Sciatic nerve (tissue), 2 donors: ENCODE measurements at regions not wholly inside any gene's neighbourhood (a gene's known extent, or its start where the extent isn't known, plus 50 kb on each side); places are given as distances from the start of the nearest gene placed in this dataset.

ENCODE experiments used
- ATAC-seq: fragments of 200-7000 bp; cut with Tn5 transposase; one replicate; pipeline ENCODE4 v1.9.1; 2020; ENCODE audit warnings: mild to moderate bottlenecking, moderate library complexity
- DNase-seq: peaks from one replicate; pipeline ENCODE4 v3.0.0-alpha.2; 2020; ENCODE audit warnings: low spot score
- intact Hi-C: fragments of 100-400 bp; cut with DNase I; formaldehyde crosslinking; loops from one replicate; pipeline ENCODE4 v1.14.2; 2022
- donor health status: DM: no; HTN: no; CAD: no.
- donor health status: DM: no; HTN: no; CAD: no.

DNA sequence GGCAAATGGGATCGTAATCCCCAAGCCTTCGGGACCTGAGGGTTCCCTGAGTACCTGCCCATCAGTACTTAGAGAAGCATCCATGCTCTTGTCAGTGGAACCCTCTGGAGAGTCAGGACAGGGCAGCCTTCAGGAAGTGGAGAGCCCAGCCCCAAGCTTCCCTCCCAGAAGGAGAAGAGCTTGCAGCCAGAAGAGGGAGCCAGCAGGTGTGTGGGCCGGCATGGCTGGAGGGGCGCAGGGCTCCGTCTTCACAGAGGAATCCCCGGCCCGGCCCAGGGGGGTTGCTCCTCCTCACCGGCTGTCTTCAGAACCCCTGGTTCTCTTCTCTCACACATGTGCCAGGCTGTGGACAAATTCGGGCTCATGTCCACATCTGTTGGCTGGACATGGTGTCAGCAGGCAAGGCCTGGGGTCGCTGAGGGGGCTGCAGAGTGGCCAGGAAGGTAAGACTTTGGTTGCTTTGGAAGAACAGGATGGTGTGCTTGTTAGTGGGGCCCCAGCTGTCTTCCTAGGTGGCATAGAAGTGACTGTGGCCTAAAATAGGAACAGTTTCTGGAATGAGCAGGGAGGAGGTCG lies 58.9 kb upstream of the RXRA start:
- ATAC-seq (no peak), DNase-seq (no peak)
- intact Hi-C loops: no loop called here

DNA sequence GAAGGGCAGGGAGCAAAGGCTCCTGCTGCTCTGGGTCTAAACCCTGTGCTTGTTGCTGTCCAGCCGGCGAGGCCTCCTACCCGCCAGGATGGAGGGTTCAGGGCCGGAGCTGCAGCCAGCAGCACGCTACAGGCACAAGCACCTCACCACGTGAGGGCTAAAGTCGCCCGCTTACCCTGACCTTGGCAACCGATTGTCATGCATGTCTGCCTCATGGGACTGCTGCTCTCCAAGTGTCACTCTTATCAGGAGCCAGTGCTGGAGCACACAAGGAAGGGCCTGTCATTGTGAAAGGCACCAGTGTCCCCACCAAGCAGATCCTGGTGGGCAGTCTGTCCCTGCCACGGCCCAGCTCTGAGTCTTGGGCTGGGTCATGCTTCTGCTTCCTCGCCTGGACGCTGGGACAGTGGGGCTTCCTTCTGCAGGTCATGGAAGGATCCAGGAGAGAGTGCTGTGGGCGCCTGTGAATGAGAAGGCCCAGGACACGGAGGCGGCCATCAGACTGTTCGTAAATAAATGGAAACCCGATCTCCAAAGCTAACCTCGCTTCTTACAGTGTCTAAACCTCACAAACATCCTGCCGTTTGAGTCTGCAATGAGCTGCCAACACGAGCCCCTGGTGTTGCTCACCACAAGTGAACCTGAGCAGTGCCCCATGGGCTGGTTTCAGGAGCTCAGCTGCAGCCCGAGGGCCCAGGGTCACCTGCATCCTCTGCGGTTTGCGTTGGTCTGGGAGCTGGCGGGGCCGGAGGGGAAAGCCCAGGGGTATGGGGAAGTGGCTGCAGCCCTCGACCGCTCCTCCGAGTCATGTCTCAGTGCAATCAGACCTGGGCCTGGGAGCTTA lies 58.2 kb upstream of the RXRA start:
- DNase-seq (no peak), ATAC-seq (peak; percentile 32)
- intact Hi-C loops: no loop called here

DNA sequence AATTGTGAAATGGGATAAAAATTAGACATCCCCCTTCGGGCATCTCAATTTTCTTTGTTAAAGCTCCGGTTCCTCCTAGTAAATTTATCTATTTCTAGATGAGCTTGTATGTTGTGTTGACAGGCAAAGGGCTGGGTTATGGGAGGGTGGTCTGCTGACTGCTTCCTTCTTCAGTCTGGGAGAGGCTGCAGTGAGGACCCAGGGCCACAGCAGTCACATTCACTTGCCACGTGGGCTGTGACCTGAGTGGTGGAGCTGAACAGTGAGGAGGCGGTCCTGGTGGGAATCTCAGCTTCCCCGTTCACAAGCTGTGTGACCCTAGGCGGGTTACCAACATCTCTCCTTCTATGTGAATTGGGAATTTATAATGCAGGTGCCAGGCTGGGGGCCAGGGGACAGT lies 57.5 kb upstream of the RXRA start:
- DNase-seq: no peak
- intact Hi-C loops: no loop called here
- no peak for ATAC-seq

DNA sequence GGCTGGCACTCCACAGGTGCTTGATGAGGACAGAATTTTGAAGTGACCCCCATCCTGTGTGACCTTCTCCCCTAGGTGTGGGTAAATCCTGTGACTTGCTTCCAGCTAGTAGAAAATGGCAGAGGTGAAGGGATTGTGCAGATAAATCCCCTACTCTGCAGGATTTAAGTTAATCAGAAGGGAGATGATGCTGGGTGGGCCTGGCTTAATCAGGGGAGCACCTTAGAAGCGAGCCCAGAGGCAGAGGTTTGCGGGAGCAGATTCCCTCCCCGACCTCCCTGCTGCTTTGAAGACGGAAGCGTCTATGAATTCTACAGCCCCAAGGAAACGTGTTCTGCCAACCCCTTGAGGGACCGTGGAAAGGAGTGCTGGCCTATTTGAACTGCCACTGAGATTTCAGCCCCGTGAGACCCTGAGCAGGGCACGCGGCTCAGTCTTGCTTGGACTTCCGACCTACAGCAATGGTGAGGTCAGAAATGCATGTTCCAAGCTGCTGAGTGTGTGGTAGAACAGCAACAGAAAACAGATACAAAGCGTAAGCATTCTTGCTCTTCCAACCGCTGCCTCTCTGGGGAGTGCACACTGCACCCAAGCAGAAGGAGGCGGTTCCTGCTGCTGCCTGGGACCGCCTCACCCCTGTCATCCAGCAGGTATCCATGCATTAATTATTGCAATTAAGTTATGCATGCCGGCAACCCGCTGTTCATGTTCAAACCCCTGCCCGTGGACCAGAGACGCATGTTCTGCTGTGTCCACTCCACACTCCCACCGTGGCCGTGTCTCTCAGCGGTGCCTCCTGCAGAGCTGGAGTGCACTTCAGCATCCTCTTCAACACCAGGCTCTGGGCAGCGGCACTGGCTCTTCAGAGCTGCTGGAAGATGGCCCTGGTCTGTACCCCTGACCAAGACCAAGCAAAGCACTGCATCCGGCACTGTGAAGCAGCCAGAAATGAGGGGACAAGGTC lies 54.6 kb upstream of the RXRA start:
- intact Hi-C loops: no loop called here
- DNase-seq (no peak), ATAC-seq (no peak)

DNA sequence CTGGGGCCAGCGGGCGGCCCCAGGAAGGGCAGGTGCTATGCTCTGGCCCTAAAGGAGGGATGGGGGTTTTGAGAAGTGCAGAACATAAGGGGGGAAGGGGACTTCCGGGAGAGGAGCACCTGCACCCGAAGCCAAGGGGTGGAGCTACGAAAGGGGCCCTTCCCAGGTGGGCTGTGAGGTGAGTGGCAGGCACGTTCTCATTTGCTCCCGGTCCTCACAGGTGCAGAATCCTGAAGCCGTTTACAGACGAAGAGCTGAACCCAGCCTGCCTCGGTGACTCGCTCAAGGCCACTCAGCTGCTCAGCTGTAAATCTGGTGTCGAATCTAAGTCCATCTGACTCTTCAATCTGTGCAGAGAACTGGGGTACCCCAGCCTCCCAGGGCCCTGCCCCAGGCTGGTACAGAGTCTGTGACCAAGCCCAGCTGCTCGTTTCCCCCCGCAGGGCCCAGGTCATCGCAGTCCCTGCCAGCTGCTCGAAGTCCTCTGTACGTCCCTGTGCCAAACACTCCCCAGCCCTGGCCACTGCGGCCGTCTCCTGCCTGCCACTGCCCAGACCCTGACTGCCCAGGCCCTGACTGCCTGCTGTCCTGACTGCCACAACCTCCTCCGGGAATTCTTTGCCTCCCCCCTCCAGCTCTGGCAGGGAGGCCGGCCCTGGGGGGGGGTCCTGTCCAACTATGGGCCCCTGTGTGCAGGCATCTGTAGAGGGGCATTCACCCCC lies 53.8 kb upstream of the RXRA start:
- DNase-seq (no peak), ATAC-seq (no peak)
- intact Hi-C loops: no loop called here

DNA sequence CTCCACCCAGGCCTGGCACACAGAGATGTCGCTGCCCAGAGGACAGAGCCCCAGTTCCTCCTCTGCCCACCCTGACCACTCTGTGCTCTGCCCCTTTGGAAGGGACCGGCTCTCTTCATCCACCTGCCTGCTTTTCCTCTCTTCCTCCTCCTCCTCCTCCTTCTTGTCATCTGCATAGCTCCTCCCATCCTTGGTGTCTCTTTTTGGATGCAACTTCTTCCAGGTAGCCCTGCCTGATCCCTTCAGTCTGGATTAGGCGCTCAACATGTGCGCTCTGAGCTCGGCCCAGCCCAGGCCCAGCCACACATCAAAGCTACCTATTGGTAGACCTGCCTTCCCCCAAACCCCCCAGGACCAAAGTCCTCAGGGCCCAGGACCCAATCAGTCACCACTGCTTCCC lies 52.6 kb upstream of the RXRA start:
- no peak for ATAC-seq
- intact Hi-C loops: no loop called here
- no peak for DNase-seq

DNA sequence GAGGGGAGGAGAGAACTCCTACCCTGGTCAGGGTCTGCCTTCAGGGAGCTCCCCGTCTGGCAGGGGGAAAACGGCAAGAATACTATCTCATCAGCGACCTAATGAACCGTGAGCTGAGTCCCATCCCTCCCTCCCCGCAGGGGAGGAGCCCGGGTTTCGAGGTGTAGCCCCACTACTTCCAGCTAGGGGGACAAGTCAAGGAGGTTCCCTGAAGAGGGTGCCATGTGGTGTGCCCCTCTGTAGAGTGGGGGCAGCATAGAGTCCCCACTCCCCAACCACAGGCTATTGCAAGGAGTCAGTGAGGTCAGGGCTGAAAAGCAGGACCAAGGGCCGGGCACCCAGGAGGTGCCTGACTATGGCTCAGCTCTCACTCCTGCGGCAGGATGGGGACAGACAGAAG lies 50.9 kb upstream of the RXRA start:
- intact Hi-C loops: no loop called here
- DNase-seq (no peak), ATAC-seq (no peak)

DNA sequence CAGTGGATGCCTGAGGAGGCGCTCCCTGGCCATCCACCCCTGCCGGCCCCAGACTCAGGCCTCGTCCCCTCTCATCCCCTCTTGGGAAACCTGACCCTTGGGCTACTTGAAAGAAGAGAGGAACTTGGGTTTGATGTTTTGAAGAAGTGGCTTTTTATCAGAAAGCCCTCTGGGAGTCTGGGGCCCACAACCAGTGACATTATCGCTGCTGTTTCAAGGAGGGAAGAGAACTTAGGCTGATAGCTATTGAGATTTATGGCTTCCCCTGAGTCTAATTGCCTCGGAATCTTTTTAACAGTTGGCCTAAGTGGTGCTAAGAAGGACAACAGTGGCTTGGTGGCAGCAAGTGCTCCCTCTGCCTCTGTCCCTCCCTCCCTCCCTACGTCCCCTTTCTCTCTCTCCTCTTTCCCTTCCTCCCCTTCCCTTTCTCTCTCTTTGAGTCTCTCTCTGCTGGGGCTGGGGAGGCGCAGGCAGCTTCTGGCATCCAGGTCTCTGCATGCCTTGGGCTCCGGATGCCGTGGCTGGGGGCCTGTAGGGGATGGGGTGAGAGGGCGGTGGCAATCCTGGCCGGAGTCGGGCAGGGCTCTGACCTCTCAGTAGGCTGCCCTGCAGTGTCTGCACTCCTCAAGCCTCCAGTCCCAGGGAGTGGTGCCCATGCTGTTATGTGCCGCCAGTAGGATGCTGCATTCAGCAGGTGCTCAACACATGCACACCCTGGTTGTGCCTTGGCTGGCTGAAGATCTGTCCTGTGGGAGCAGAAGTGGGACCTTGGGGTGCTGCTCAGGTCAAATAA lies 49.6 kb upstream of the RXRA start:
- intact Hi-C loops: no loop called here
- DNase-seq (no peak), ATAC-seq (no peak)
